ENCODE measurements at regions not wholly inside any gene's neighbourhood (a gene's known extent, or its start where the extent isn't known, plus 50 kb on each side); places are given as distances from the start of the nearest gene placed in this dataset.

- TF ChIP-seq CTCF (conservative IDR thresholded peaks at IDR 0.05 in 1 of 2, IDR thresholded peaks at IDR 0.05 in 1 of 2; ENCODE audit: low read depth in 1 of 2, low read length in 2 of 2) (no peak), EZH2 (IDR thresholded peaks at IDR 0.05; ENCODE audit: low read length, missing control alignments) (no peak)
Observed at GRCh38 chr14:56057767-56058166, 60.4 kb upstream of the PELI2 start.
